ENCODE measurements at regions not wholly inside any gene's neighbourhood (a gene's known extent, or its start where the extent isn't known, plus 50 kb on each side); places are given as distances from the start of the nearest gene placed in this dataset.

GRCh38 chr3:23747841-23748240 lies 57.9 kb upstream of the UBE2E1 start:
- Histone ChIP-seq H3K27me3 (no peaks in the 10 kb centered on the region), H3K9me3 (no peaks in the 10 kb centered on the region), H3K36me3 (no peaks in the 10 kb centered on the region), H3K4me1 (peaks cover 32% of the 10 kb centered on the region), H3K4me3 (no peak overlapping the region), H3K27ac (no peak overlapping the region)
- intact Hi-C loops (cut with DNase I) = no loop called here
- no peak for DNase-seq
- no peak for TF ChIP-seq CTCF (IDR thresholded peaks at IDR 0.05)
- no peak for ATAC-seq

DNA sequence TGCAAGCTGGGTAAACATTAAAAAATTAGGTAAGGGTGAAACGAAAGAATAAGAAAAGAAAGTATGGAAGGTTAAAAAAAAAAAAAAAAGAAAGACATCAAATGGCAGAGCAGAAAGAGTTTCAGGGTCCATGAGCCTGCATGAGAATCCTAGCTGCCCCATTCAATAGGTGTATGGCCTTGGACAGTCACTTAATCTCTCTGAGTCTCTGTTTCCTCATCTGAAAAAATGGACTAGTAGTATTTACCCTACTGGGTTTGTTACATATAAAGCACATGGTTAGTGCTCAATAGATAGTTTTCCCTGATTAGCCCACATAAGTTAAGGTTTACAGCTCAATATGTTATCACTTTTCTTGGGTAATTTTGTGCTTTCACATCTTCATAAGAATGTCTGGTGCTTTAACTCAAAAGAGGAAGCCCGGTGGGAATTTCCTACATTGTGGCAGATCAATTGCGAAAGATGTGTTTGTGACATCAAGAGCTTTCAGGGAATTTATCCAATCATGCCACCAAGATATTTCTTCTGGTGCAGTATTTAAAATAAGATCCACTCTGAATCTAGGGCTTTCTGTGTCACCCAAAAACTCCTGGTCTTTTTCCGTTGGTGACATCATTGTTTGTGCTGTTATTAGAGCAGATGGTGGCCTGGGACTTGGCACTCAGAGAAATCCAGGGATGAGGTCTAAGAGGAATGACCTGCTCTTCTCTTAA lies 57.2 kb upstream of the UBE2E1 start:
- no peaks in the 10 kb centered on the region for H3K36me3 ChIP-seq
- intact Hi-C loops (cut with DNase I) = no loop called here
- no peak overlapping the region for H3K4me3 ChIP-seq
- H3K4me1 ChIP-seq = peaks cover 32% of the 10 kb centered on the region
- no peaks in the 10 kb centered on the region for H3K27me3 ChIP-seq
- TF ChIP-seq CTCF (IDR thresholded peaks at IDR 0.05) = no peak
- peak; percentile 55 for ATAC-seq
- no peak for DNase-seq
- H3K9me3 ChIP-seq = no peaks in the 10 kb centered on the region
- no peak overlapping the region for H3K27ac ChIP-seq

- Histone ChIP-seq H3K4me1 (peaks cover 32% of the 10 kb centered on the region), H3K4me3 (no peak overlapping the region), H3K27me3 (no peaks in the 10 kb centered on the region), H3K36me3 (no peaks in the 10 kb centered on the region), H3K27ac (no peak overlapping the region), H3K9me3 (no peaks in the 10 kb centered on the region)
- DNase-seq (no peak), ATAC-seq (no peak)
- intact Hi-C loops (cut with DNase I) = no loop called here
- TF ChIP-seq CTCF (IDR thresholded peaks at IDR 0.05) = no peak
Measured at GRCh38 chr3:23749609-23750008, 56.1 kb upstream of the UBE2E1 start.

- ATAC-seq (peak; percentile 56), DNase-seq (no peak)
- H3K27ac ChIP-seq = no peak overlapping the region
- H3K9me3 ChIP-seq = no peaks in the 10 kb centered on the region
- H3K36me3 ChIP-seq = no peaks in the 10 kb centered on the region
- intact Hi-C loops (cut with DNase I) = no loop called here
- peaks cover 32% of the 10 kb centered on the region for H3K4me1 ChIP-seq
- H3K4me3 ChIP-seq = no peak overlapping the region
- TF ChIP-seq CTCF (IDR thresholded peaks at IDR 0.05) = no peak
- H3K27me3 ChIP-seq = no peaks in the 10 kb centered on the region
Measured at GRCh38 chr3:23750573-23751210, 55.1 kb upstream of the UBE2E1 start.

DNA sequence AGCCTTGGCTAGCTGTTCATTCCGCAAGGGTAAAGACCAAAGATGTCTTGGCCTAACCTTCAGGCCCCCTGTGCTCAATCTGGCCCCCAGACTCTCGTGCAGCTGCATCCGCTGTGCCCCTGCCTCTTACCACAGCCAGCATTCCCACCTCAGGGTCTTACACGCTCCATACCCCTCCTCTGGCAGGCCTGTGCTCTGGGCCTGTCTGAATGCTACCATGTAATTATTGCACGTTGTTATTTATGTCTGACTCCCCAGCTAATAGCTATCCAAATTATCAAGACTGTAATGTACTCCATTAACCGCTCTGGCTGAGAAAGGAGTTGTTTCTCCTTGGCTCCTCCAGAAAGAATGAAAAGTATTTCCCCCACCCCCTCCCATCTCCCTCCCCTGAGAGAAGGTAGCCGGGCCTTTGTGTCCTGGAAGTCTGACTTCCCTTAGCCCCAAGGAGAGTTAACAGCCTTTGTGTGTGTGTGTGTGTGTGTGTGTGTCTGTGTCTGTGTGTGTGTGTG lies 54.5 kb upstream of the UBE2E1 start:
- H3K36me3 ChIP-seq = no peaks in the 10 kb centered on the region
- intact Hi-C loops (cut with DNase I) = no loop called here
- H3K27me3 ChIP-seq = no peaks in the 10 kb centered on the region
- H3K4me1 ChIP-seq = peaks cover 32% of the 10 kb centered on the region
- ATAC-seq (peak; percentile 65), DNase-seq (no peak)
- no peaks in the 10 kb centered on the region for H3K9me3 ChIP-seq
- no peak overlapping the region for H3K4me3 ChIP-seq
- no peak overlapping the region for H3K27ac ChIP-seq
- no peak for TF ChIP-seq CTCF (IDR thresholded peaks at IDR 0.05)
